ENCODE measurements at regions not wholly inside any gene's neighbourhood (a gene's known extent, or its start where the extent isn't known, plus 50 kb on each side); places are given as distances from the start of the nearest gene placed in this dataset.

DNA sequence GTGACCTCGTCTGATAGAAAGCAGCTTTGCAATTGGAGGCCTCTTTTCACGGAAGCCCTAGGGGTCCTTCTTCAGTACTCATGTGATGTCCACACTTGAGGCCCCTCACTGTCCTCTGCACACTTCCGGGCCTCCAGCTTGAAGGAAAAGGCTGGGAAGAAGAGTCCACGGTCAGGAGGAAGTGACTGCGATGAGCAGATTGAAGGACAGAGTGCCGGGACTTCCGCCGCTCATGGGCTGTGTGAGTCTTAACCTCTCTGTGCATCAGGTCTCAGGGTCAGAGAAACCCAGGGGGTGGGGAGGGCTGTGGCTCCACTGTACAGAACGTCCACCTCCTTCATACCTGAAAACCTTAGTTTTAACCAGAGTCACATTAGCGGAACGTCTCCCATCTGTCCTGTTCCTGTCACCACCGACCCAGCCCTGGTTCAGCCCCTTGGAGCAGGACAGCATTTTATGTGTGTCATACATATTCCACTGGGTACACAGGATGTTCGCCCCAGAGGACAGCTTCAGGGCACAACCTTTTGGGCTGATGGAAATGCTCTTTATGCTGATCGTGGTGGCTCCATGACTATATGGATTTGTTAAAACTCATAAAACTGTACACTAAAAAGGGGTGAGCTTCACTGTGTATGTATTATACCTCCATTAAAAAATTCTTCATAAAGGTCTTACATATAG lies 51.0 kb upstream of the SORCS2 start:
- TF ChIP-seq, protein P1, sequence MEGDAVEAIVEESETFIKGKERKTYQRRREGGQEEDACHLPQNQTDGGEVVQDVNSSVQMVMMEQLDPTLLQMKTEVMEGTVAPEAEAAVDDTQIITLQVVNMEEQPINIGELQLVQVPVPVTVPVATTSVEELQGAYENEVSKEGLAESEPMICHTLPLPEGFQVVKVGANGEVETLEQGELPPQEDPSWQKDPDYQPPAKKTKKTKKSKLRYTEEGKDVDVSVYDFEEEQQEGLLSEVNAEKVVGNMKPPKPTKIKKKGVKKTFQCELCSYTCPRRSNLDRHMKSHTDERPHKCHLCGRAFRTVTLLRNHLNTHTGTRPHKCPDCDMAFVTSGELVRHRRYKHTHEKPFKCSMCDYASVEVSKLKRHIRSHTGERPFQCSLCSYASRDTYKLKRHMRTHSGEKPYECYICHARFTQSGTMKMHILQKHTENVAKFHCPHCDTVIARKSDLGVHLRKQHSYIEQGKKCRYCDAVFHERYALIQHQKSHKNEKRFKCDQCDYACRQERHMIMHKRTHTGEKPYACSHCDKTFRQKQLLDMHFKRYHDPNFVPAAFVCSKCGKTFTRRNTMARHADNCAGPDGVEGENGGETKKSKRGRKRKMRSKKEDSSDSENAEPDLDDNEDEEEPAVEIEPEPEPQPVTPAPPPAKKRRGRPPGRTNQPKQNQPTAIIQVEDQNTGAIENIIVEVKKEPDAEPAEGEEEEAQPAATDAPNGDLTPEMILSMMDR (IDR thresholded peaks at IDR 0.05; ENCODE audit: low read depth, low read length, missing control alignments), result no peak
- in situ Hi-C loops (cut with HindIII; ENCODE audit: low sequenced_read_pairs), result no loop called here
- no peak for DNase-seq (ENCODE audit: low read depth)
- no peak overlapping the region for H3K4me3 ChIP-seq (ENCODE audit: low read depth, low read length)

DNA sequence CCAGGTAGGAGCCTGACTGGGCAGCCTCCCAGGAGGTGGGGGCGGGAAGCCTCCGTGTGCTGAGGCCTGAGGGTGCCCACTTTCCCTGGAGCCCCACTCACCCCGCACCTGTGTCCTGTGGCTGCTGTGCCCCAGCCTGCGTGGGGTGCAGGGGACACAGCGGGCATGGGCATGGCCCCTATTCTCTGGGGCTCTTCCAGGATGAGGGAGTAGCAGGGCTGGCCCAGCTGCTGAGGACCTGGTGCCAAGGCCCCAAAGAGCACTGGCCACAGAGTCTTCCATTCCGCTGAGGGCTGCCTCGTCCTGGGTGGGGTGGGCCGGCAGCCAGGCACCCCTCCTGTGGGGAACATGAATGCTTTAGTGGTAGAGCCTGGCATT lies 51.7 kb upstream of the SORCS2 start:
- no peak for DNase-seq (ENCODE audit: low read depth)
- H3K4me3 ChIP-seq (ENCODE audit: low read depth, low read length), result no peak overlapping the region
- in situ Hi-C loops (cut with HindIII; ENCODE audit: low sequenced_read_pairs), result no loop called here
- TF ChIP-seq, protein P1 (IDR thresholded peaks at IDR 0.05; ENCODE audit: low read depth, low read length, missing control alignments), result no peak

DNA sequence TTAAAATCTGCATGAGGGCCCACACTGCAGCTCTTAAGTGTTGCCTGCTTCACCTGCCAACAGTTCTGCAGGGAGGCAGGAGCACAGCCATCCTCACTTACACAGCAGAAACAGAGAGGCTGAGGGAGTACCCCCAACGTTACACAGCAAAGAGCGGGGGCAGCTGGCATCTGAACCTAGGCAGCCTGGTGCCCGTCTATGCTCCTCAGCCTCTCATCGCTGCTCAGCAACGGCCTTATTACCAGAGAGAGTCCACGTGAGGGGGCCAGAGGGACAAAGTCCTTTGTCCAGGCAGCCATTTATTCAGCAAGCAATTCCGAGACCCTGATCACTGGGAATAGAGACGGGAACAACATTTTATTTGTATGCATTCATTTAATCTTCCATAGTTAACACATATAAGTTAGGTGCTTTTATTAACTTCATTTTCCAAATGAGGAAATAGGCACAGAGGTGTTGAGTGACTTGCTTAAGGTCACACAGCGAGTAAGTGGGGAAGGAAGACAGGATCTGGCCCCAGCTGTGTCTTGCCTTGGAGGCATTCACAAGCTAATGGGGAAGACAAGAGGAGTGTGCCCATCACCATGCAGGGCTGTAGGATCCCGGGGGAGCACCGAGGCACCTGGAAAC lies 52.2 kb upstream of the SORCS2 start:
- TF ChIP-seq, protein P1 (IDR thresholded peaks at IDR 0.05; ENCODE audit: low read depth, low read length, missing control alignments), result no peak
- DNase-seq (ENCODE audit: low read depth), result no peak
- in situ Hi-C loops (cut with HindIII; ENCODE audit: low sequenced_read_pairs), result no loop called here
- no peak overlapping the region for H3K4me3 ChIP-seq (ENCODE audit: low read depth, low read length)

DNA sequence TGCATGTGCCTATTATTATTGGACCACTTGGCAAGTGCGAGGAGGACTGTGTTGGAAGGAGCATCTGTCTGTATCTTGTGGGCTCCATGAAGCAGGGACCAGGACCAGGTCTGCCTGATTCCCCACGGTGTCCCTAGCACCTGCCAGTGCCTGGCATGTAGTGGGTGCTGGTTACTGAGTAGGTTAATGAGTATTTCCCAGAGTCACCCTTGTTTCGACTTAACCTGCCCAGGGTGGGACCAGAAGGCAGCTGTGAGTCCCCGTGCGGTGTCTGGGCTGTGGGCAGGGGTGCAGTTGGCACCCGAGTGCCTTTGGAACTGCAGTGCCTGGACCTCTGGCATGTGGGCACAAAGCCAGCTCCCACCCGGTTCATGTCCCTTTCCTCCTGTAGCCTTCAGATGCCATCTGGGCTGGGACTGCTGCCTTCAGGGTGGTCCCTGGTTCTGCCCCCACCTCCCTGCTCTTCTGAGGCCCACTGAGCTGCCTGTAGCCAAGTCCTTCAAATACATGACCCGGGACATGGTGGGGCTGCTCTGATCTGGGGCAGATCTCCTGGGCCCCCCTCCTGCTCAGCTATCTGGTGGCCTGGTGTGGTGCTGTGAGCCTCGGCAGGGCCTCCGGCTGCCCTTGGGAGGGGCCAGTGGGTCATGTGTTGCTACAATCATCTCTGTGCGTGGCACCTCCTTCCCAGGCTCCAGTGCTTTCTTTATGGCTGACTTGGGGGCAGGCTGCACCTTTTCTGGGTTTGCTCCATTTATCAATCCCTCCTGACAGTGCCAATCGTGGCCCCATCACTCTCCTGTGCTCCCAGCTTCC lies 53.0 kb upstream of the SORCS2 start:
- DNase-seq (ENCODE audit: low read depth), result no peak
- in situ Hi-C loops (cut with HindIII; ENCODE audit: low sequenced_read_pairs), result no loop called here
- TF ChIP-seq, protein P1 (IDR thresholded peaks at IDR 0.05; ENCODE audit: low read depth, low read length, missing control alignments), result no peak

DNA sequence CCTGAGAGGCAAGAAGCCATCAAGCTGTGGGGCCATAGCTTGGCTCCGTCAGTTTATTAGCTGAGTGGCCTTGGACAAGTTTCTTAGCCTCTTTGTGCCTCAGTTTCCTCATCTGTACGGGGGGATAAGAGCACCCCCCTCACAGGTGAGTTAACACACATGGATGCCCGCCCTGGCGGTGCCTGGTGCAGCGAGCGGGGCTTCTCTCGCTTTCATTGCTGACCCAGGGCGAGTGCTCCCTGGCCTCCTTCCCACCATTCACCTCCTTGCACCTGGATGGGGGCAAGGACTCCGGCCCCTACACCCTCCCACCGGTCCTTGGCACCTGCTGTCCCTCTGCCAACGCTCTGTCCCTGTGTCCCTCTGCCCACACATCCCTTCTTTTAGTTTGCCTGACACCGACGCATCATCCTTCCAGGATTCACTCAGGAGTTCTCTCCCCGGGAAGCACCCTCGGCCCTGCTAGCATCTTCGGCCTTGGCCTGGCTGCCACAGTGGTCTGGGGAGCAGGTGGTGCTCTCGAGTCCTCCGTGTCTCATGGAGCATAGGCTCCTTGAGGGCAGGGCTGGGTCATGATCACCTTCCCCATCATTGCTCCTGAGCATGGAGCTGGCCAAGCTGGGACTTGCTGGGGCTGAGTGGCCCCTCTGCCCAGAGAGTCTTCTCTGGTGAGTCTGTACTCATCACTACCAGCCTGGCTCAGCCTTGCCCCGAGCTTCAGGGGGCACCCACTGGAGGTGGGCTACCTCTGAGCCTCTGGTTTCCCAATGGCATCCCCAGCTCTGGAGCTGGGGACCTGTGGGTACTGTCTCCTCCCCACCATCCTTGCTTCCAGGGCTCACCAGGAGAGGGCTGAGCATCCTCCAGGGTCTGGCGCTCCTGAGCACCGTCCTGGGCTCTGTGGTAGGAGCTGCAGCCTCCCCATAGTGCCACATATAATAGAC lies 53.8 kb upstream of the SORCS2 start:
- no peak for DNase-seq (ENCODE audit: low read depth)
- no peak overlapping the region for H3K4me3 ChIP-seq (ENCODE audit: low read depth, low read length)
- TF ChIP-seq, protein P1 (IDR thresholded peaks at IDR 0.05; ENCODE audit: low read depth, low read length, missing control alignments), result no peak
- in situ Hi-C loops (cut with HindIII; ENCODE audit: low sequenced_read_pairs), result no loop called here

More for the DNA sequence above, 53.0 kb upstream of the SORCS2 start:
- H3K4me3 ChIP-seq (ENCODE audit: low read depth, low read length), result no peak overlapping the region

All from astrocyte of the cerebellum (primary cell).